CD4-positive, alpha-beta T cell treated with Interferon gamma for 1 hour (primary cell): ENCODE measurements at regions not wholly inside any gene's neighbourhood (a gene's known extent, or its start where the extent isn't known, plus 50 kb on each side); places are given as distances from the start of the nearest gene placed in this dataset.

Source experiments
- DNase-seq: peaks from one replicate; pipeline ENCODE4 v3.0.0-alpha.2; 2020

DNA sequence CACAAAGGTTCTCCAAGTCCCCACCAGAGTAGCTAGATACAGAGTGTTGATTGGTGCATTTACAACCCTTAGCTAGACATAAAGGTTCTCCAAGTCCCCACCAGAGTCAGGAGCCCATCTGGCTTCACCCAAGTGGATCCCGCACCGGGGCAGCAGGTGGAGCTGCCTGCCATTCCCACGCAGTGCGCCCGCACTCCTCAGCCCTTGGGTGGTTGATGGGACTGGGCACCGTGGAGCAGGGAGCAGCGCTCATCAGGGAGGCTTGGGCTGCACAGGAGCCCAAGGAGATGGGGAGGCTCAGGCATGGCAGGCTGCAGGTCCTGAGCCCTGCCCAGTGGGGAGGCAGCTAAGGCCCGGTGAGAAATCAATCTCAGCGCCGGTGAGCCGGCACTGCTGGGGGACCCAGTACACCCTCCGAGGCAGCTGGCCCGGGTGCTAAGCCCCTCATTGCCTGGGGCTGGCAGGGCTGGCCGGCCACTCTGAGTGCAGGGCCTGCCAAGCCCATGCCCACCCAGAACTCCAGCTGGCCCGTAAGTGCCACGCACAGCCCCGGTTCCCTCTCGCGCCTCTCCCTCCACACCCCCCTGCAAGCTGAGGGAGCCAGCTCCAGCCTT, 404.1 kb downstream of the METTL15 start:
- DNase-seq, result no peak

- no peak for DNase-seq
Observed at GRCh38 chr11:28505232-28505631, 397.0 kb downstream of the METTL15 start.

- no peak for DNase-seq
Observed at GRCh38 chr11:28504555-28505110, 396.4 kb downstream of the METTL15 start.

- no peak for DNase-seq
Observed at GRCh38 chr11:28495333-28495732, 387.1 kb downstream of the METTL15 start.

DNA sequence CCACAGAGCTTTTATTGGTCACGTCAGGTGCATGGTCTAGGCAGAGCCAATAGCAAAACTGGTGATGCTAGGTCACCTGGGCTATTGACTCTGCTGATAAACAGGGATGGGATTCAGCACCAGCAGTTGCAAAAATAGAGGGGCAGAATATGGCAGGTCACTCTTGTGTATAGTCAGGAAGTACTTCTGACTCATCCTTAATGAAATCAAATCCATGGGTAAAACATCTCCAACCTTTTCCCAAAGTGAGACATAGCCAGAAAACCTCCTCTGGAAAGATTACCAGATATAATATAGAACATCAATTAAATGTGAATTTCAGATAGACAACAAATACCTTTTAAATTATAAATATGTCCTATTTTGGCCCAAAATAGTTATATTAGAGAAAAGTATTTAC, 383.2 kb downstream of the METTL15 start:
- DNase-seq, result no peak

DNA sequence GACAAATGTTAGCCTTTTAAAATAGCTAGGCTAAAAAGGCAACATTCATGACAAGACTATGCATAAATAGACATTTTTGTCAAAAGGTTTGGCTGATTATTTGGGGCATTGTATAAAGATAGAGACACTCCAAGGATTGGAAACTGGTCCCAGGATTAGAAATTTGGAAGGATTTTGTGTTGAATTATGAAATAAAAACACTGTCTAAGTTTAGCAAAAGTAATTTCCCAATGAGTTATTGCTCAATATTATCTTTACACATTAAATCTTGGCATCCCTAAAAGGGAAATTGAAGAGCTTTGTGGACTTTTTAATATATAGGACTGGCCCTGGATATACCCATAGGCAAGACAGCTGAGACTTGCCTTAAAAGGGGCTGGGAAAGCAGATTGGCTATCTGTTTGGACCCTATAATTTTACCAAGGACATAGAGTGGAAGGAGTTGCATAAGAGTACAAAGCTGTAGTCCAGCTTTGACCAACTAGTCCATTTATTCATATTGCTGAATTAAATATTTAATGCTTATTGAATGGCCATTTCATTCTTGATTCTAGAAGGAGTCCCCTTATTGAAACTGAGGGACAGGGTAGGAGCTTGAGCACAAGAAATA, 382.7 kb downstream of the METTL15 start:
- no peak for DNase-seq

GRCh38 chr11:28488336-28488735, 380.1 kb downstream of the METTL15 start:
- no peak for DNase-seq

DNA sequence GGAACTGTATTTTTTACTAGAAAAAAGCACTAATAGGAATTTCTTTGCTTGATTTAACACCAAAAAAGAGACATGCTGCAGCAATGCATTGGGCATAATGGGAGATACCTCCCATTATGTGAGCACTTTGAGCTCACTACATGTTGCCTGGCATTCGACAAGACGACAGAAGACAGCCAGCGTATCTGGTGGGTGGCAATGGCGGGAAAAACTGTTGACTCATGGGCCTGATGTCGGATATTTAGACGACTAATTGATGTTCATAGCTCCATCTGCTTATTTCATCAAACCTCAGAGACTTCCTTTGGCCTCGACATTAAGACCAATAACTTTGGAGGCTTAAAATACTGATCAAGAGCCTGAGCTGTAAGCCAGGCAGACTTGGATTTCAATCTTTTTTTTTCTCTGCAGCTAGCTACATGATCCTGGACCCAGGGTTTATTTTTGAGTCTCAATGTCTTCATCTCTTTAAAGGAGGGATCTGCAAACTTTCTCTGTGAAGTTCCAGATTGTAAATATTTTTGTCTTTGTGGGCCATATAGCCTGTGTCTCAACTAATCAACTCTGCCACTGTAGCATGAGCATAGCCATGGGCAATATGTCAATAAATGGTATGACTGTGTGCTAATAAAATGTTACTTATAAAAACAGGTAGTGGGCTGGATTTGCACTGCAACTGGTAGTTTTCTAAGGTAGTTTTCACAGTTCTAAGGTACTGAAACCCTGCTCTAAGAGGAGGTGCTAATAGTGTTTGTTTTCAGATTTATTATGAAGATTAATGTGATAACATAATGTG, 375.1 kb downstream of the METTL15 start:
- no peak for DNase-seq

DNA sequence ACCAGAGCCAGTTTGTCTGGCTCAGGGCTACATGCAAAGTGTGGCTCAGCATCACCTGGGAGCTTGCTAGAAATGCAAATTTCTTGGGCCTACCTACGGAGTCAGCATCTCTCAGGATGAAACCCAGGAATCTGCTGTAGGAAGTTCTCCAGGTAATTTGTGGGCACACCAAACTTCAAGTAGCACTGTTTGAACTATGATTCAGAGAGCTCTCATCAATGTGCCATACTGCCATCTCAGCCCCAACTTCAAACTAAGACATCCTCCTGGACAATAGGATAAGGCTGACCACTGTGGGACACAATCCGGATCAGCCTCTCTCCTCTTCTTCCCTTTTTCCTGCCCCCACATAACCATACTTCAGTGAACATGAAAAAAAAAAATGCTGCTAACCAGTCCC, 374.5 kb downstream of the METTL15 start:
- no peak for DNase-seq

GRCh38 chr11:28481616-28482480, 373.7 kb downstream of the METTL15 start:
- no peak for DNase-seq

DNA sequence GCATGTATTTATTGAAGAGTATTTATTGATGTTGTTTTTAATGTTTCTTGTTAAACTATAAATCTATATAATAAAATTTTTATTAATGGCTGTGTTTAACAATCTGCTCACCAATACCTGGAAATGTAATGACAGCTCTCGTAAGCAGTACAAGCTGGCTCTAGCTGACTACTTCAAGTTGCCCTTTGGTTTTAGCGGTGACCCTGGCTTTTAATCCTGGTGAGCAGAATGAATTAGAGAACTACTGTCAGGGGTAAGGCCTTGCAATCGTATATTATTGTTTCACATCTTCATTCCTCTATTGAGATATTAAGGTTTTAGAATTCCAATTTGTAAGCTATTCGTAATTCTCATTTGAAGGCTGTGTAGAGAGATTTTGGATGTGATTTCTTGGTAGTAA, 372.2 kb downstream of the METTL15 start:
- no peak for DNase-seq

GRCh38 chr11:28476864-28477263, 368.7 kb downstream of the METTL15 start:
- no peak for DNase-seq

- DNase-seq, result no peak
Observed at GRCh38 chr11:28476049-28476448, 367.9 kb downstream of the METTL15 start.

- no peak for DNase-seq
Observed at GRCh38 chr11:28472904-28473303, 364.7 kb downstream of the METTL15 start.

DNA sequence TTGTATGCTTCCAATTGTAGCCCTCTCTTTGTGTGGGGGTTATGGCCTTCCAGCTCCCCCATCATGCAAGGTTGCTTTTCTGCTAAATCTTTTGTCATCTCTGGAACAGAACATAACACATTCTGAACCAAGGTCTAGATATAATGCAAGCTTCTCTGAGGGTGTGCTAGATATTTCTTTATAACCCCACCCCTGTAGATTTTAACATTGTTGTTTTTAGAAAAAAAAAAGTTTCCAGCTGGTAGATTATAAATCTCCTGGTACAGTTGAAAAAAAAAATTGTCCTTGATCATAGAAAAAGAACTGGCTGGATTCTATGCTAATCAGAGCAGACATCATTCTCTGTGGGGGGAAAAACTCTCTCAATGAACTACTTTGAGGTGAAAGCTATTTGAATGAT, 363.3 kb downstream of the METTL15 start:
- DNase-seq, result no peak

DNA sequence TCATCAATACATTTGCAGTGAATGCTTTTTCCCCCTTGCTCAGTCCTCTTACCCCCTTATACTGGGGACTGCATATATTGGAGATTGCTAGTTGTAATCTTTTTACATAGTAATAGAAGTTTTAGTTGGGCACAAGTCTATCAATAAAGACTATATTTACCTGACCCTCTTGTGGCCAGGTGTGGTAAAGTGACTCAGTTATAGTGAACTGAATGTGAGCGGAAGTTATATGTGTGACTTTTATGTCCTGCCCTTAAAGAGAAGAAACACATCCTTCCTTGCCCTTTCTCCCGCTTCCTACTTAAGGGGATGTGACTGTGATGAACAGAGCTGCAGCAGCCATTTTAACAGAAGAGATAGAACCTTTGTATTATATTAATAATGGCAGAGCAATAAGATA, 362.0 kb downstream of the METTL15 start:
- no peak for DNase-seq

DNA sequence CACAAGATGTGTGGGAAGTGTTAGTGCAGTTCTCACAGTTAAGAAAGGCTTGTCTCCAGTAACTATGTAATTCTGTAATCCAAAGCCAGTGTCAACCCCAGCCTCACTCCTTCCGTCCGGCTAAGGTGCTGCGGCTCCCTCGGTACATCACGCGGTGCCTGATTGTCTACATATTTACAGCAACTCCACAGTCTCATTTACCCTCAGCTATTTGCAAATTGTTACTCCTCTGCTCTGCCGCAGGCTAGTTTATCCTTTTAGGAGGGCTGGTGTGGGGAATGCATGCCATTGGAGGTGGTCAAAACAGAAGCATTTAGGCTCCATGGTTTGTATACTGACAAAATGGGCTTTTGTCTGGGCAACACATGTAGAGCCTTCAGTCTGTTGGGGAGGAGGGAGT, 358.3 kb downstream of the METTL15 start:
- DNase-seq, result no peak

DNA sequence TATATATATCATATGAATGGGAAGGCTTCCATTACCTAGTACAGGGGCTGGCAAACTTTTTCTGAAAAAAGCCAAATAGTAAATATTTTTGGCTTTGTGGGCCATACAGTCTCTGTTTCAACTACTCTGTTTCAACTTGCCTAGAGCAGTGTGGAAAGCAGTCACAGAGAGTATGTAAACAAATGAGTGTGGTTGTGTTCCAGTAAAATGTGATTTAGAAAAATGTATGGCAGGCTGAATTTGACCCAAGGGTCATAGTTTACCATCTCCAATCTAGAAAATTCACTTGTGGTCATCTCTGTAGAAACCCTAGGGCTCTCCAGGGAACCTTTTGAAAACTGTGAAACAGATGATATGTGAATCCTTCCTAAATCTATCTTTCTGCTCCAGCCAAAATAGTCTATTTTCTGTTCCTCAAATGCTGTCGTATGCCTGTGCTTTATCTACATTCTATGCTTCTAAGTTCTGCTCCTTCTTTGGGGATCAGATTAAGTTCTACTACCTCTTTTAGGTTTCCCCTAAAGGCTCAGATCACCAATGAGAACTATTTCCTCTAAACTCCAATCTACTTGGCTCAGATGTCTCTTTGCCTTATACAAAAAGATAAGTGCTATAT, 356.2 kb downstream of the METTL15 start:
- DNase-seq, result no peak

GRCh38 chr11:28463826-28464225, 355.6 kb downstream of the METTL15 start:
- DNase-seq, result no peak

DNA sequence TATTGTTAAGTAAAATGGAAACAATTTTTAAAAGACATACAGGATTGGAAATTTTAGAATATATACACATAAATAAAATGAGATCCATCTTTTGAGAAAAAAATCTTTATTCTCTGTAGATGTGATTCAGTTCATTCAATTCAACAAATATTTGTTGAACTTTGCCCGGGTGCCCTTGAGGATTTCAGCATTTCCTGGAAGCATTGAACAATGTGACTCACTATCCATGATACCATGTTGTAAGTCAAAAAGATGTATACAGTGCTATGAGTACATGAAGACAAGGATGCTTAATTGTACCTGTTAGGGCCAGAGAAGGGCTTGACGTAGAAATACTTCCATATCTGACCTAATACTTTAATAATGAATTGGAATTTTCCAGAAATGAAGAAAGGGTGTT, 353.7 kb downstream of the METTL15 start:
- DNase-seq, result no peak

DNA sequence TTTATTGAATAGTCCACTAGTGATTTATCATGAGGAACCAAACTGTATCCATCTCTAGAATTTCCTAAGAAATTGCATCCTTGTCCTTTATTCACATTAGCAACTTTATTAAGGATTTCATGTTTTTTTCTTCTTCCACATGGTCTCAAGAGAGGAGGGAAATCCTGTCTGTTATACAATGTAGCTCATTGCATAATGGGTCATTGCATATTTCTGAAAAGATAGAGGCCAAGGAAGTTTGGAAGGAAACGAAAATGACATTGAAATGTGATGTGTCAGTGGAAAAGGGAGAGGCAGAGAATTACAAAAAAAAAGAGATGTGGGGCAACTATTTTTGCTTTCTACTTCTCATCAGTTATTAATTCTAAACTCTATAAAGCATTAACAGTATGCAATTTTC, 353.1 kb downstream of the METTL15 start:
- DNase-seq, result no peak

- no peak for DNase-seq
Observed at GRCh38 chr11:28460348-28460747, 352.2 kb downstream of the METTL15 start.

DNA sequence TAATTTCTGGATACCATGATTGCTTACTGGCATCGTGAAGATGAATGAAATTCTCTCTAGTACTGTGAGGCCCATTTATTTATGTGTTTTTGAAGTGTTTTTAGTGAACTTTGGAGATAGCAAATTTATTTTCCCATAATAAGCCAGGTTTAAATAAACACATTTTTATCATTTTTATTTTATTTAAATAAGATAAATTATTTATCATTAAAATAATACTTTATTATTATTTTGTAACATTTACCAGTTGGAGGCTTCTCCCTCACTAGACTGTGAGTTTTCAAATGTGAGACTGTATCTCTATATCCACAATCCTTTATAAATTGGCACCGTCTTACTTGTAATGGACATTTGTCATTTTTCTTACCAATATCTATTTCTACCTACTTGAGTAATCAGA, 351.7 kb downstream of the METTL15 start:
- DNase-seq, result no peak
